H9 (cell line): ENCODE measurements at regions not wholly inside any gene's neighbourhood (a gene's known extent, or its start where the extent isn't known, plus 50 kb on each side); places are given as distances from the start of the nearest gene placed in this dataset.
A peak's percentile ranks its signal among the peaks of the same experiment; 100 is the strongest.

Experiments
- DNase-seq: peaks from one replicate; pipeline ENCODE4 v3.0.0-alpha.2; 2017
- H2AFZ ChIP-seq: one replicate; pipeline ENCODE4 v1.6.1; 2013; ENCODE audit warnings: mild to moderate bottlenecking, low read length, control low read depth, moderate library complexity
- H2AK5ac ChIP-seq: 2 replicates; pipeline ENCODE4 v1.6.1; 2013; ENCODE audit warnings: low read length, control low read depth, mixed read lengths; ENCODE audit not compliant: insufficient read length
- H2BK120ac ChIP-seq: one replicate; pipeline ENCODE4 v1.6.1; 2013; ENCODE audit warnings: low read depth, mild to moderate bottlenecking, low read length, control low read depth, inconsistent platforms; ENCODE audit not compliant: poor library complexity, severe bottlenecking
- H2BK12ac ChIP-seq: 2 replicates; pipeline ENCODE4 v1.6.1; 2013; ENCODE audit warnings: low read length, control low read depth, mixed read lengths, low read depth; ENCODE audit not compliant: insufficient read length
- H2BK15ac ChIP-seq: 2 replicates; pipeline ENCODE4 v1.6.1; 2013; ENCODE audit warnings: low read depth, low read length, control low read depth
- H2BK20ac ChIP-seq: one replicate; pipeline ENCODE4 v1.6.1; 2013; ENCODE audit warnings: low read depth, mild to moderate bottlenecking, low read length, control low read depth, inconsistent platforms; ENCODE audit not compliant: poor library complexity, severe bottlenecking
- H2BK5ac ChIP-seq: 2 replicates; pipeline ENCODE4 v1.6.1; 2013; ENCODE audit warnings: low read length, control low read depth, mixed read lengths; ENCODE audit not compliant: insufficient read length
- H3K14ac ChIP-seq: 2 replicates; pipeline ENCODE4 v1.6.1; 2013; ENCODE audit warnings: low read length, control low read depth; ENCODE audit not compliant: insufficient read depth
- H3K18ac ChIP-seq: 2 replicates; pipeline ENCODE4 v1.6.1; 2013; ENCODE audit warnings: low read depth, mild to moderate bottlenecking, mixed read lengths, low read length, control low read depth; ENCODE audit not compliant: insufficient read length
- H3K23ac ChIP-seq: 2 replicates; pipeline ENCODE4 v1.6.1; 2013; ENCODE audit warnings: low read length, control low read depth, mixed read lengths, low read depth; ENCODE audit not compliant: insufficient read length
- H3K23me2 ChIP-seq: 2 replicates; pipeline ENCODE4 v1.6.1; 2013; ENCODE audit warnings: low read depth, mild to moderate bottlenecking, mixed read lengths, low read length, control low read depth; ENCODE audit not compliant: insufficient read length, poor library complexity, severe bottlenecking
- H3K27ac ChIP-seq: 2 replicates; pipeline ENCODE4 v1.5.1; 2013; ENCODE audit warnings: low read length, control low read depth, mixed read lengths, low read depth; ENCODE audit not compliant: insufficient read length
- H3K27me3 ChIP-seq: 2 replicates; pipeline ENCODE4 v1.6.1; 2013; ENCODE audit warnings: low read length, control low read depth, inconsistent platforms; ENCODE audit not compliant: insufficient read depth
- H3K4ac ChIP-seq: 2 replicates; pipeline ENCODE4 v1.6.1; 2013; ENCODE audit warnings: low read depth, mild to moderate bottlenecking, control low read depth, inconsistent platforms, low read length, moderate library complexity
- H3K4me1 ChIP-seq: 2 replicates; pipeline ENCODE4 v1.6.1; 2013; ENCODE audit warnings: low read length, control low read depth, inconsistent platforms; ENCODE audit not compliant: insufficient read depth
- H3K4me2 ChIP-seq: 2 replicates; pipeline ENCODE4 v1.6.1; 2013; ENCODE audit warnings: low read length, control low read depth, mixed read lengths; ENCODE audit not compliant: insufficient read length, insufficient read depth
- H3K56ac ChIP-seq: 2 replicates; pipeline ENCODE4 v1.6.1; 2013; ENCODE audit warnings: low read depth, mild to moderate bottlenecking, mixed read lengths, low read length, control low read depth; ENCODE audit not compliant: insufficient read length
- H3K79me1 ChIP-seq: 2 replicates; pipeline ENCODE4 v1.6.1; 2013; ENCODE audit warnings: low read depth, mild to moderate bottlenecking, moderate library complexity, low read length, control low read depth, inconsistent platforms; ENCODE audit not compliant: insufficient read depth, poor library complexity, severe bottlenecking
- H3K79me2 ChIP-seq: 2 replicates; pipeline ENCODE4 v1.6.1; 2013; ENCODE audit warnings: low read length, control low read depth, inconsistent platforms; ENCODE audit not compliant: insufficient read depth
- H3K9ac ChIP-seq: 2 replicates; pipeline ENCODE4 v1.6.1; 2013; ENCODE audit warnings: low read length, control low read depth, mixed read lengths; ENCODE audit not compliant: insufficient read length; ENCODE audit errors: extremely low read depth
- H3K9me3 ChIP-seq: one replicate; pipeline ENCODE4 v1.6.1; 2013; ENCODE audit warnings: low read depth, low read length, inconsistent platforms; ENCODE audit not compliant: control insufficient read depth
- H3T11ph ChIP-seq: one replicate; pipeline ENCODE4 v1.6.1; 2013; ENCODE audit warnings: mild to moderate bottlenecking, low read length, control low read depth, inconsistent platforms
- H4K20me1 ChIP-seq: one replicate; pipeline ENCODE4 v1.6.1; 2013; ENCODE audit not compliant: control insufficient read depth, insufficient read length, insufficient read depth
- H4K5ac ChIP-seq: 2 replicates; pipeline ENCODE4 v1.6.1; 2013; ENCODE audit warnings: low read depth, mild to moderate bottlenecking, mixed read lengths, low read length, control low read depth; ENCODE audit not compliant: insufficient read length
- H4K8ac ChIP-seq: replicated peaks from 2 replicates; pipeline ENCODE4 v1.6.1; 2013; ENCODE audit warnings: low read length, control low read depth, mixed read lengths, low read depth; ENCODE audit not compliant: insufficient read length
- H4K91ac ChIP-seq: 2 replicates; pipeline ENCODE4 v1.6.1; 2013; ENCODE audit warnings: low read depth, mild to moderate bottlenecking, moderate library complexity, mixed read lengths, low read length, control low read depth; ENCODE audit not compliant: insufficient read length
- H3K27ac Mint-ChIP-seq, 3 experiments: 2 replicates in 2 of 3; 3 replicates in 1 of 3; pipeline ENCODE4 v1.8.0; 2020 to 2021; ENCODE audit warnings: mixed read lengths in 3 of 3, mild to moderate bottlenecking in 1 of 3, moderate library complexity in 1 of 3
- H3K27me3 Mint-ChIP-seq: 2 replicates; pipeline ENCODE4 v1.8.0; 2021; ENCODE audit warnings: low read depth, mild to moderate bottlenecking, moderate library complexity, mixed read lengths
- H3K36me3 Mint-ChIP-seq, 3 experiments: 2 replicates in 2 of 3; 3 replicates in 1 of 3; pipeline ENCODE4 v1.8.0; 2020 to 2021; ENCODE audit warnings: low read depth in 3 of 3, mixed read lengths in 3 of 3; ENCODE audit not compliant: insufficient read depth in 1 of 3
- H3K4me1 Mint-ChIP-seq, 2 experiments: 2 replicates each; pipeline ENCODE4 v1.8.0; 2020; ENCODE audit warnings: mixed read lengths in 2 of 2
- H3K4me3 Mint-ChIP-seq, 2 experiments: 2 replicates in 1 of 2; 3 replicates in 1 of 2; pipeline ENCODE4 v1.8.0; 2020 to 2021; ENCODE audit warnings: mild to moderate bottlenecking in 2 of 2, mixed read lengths in 2 of 2, moderate library complexity in 1 of 2
- H3K9me3 Mint-ChIP-seq, 2 experiments: 2 replicates in 1 of 2; 3 replicates in 1 of 2; pipeline ENCODE4 v1.8.0; 2020; ENCODE audit warnings: mild to moderate bottlenecking in 2 of 2, mixed read lengths in 2 of 2, moderate library complexity in 1 of 2
- CTCF ChIP-seq: fragments of 200-600 bp; sonication (generic); conservative IDR thresholded peaks from 3 replicates; pipeline ENCODE4 v1.8.0; 2021; ENCODE audit warnings: antibody characterized with exemption, mild to moderate bottlenecking
- WGBS: extraction: QIAGEN DNeasy Blood & Tissue Kit; methylation state at CpG from one replicate; pipeline ENCODE4 v1.1.7; 2013; ENCODE audit warnings: missing lambda C conversion rate, low lambda C conversion rate, mixed read lengths; ENCODE audit not compliant: insufficient read length; ENCODE audit errors: extremely low coverage; 5-methylcytosine and 5-hydroxymethylcytosine counted together

GRCh38 chr2:43045866-43046265 is 180.5 kb downstream of the ZFP36L2 start:
- no peak overlapping the region for H2BK12ac ChIP-seq
- H2BK20ac ChIP-seq, result no peak overlapping the region
- Mint-ChIP-seq H3K9me3 (no peaks in the 10 kb centered on the region; a peak in 1 of 5 replicates), H3K27me3 (peaks cover 5% of the 10 kb centered on the region; the same call in 1 of the 2 replicates), H3K4me3 (no peak overlapping the region), H3K4me1 (peaks cover 22 to 42% of the 10 kb centered on the region in 2 experiments), H3K36me3 (no peaks in the 10 kb centered on the region), H3K27ac (peak overlapping the region in 1 of 3 experiments; percentile 22; a peak in 1 of 7 replicates)
- no CpG with 5 or more reads among the region's 3 CpGs for WGBS
- no peak for DNase-seq
- no peak overlapping the region for H2BK15ac ChIP-seq
- no peaks in the 10 kb centered on the region for H3K27me3 ChIP-seq
- H4K20me1 ChIP-seq, result no peaks in the 10 kb centered on the region
- no peak for TF ChIP-seq CTCF
- no peak overlapping the region for H3K23ac ChIP-seq
- H2BK5ac ChIP-seq, result no peak overlapping the region
- H2AFZ ChIP-seq, result no peak overlapping the region
- H4K91ac ChIP-seq, result no peak overlapping the region
- H2AK5ac ChIP-seq, result no peak overlapping the region
- no peak overlapping the region for H3K4ac ChIP-seq
- H2BK120ac ChIP-seq, result no peak overlapping the region
- H3K4me2 ChIP-seq, result no peak overlapping the region
- no peak overlapping the region for H3K18ac ChIP-seq
- no peaks in the 10 kb centered on the region for H3K23me2 ChIP-seq
- no peaks in the 10 kb centered on the region for H3K79me2 ChIP-seq
- H3K9me3 ChIP-seq, result no peaks in the 10 kb centered on the region
- no peak overlapping the region for H3K9ac ChIP-seq
- H3K27ac ChIP-seq, result no peak overlapping the region
- H3K4me1 ChIP-seq, result peaks cover 4% of the 10 kb centered on the region; the same call in 1 of the 2 replicates
- H4K8ac ChIP-seq, result no peak overlapping the region
- no peak overlapping the region for H3K56ac ChIP-seq
- no peak overlapping the region for H4K5ac ChIP-seq
- no peak overlapping the region; the same call in 1 of the 2 replicates for H3K14ac ChIP-seq
- H3T11ph ChIP-seq, result no peak overlapping the region
- H3K79me1 ChIP-seq, result no peaks in the 10 kb centered on the region
